Mucosa of descending colon (tissue), 3 donors: ENCODE measurements at regions not wholly inside any gene's neighbourhood (a gene's known extent, or its start where the extent isn't known, plus 50 kb on each side); places are given as distances from the start of the nearest gene placed in this dataset.

ENCODE experiments used
- ATAC-seq: fragments of 200-7000 bp; cut with Tn5 transposase; one replicate; pipeline ENCODE4 v1.9.1; 2020; ENCODE audit warnings: mild to moderate bottlenecking, moderate library complexity
- DNase-seq, 3 donors: peaks; one replicate each; pipeline ENCODE4 v3.0.0-alpha.2; 2020
- H3K36me3 ChIP-seq: fragments of 200-600 bp; one replicate; pipeline ENCODE4 v1.8.0; 2021; ENCODE audit warnings: low read depth, mild to moderate bottlenecking
- H3K4me1 ChIP-seq: fragments of 200-600 bp; one replicate; pipeline ENCODE4 v1.8.0; 2021; ENCODE audit warnings: low read depth, mild to moderate bottlenecking
- H3K4me3 ChIP-seq: fragments of 200-600 bp; one replicate; pipeline ENCODE4 v1.8.0; 2021; ENCODE audit warnings: mild to moderate bottlenecking
- H3K9me3 ChIP-seq: fragments of 200-600 bp; one replicate; pipeline ENCODE4 v1.8.0; 2021; ENCODE audit warnings: mild to moderate bottlenecking
- intact Hi-C, 2 donors: fragments of 100-400 bp; cut with DNase I in 1 of 2; cut with micrococcal nuclease in 1 of 2; formaldehyde crosslinking; loops; one replicate each; pipeline versions ENCODE4 v1.11.0 to v1.11.1; 2022; cut with DNase I, micrococcal nuclease
- TF ChIP-seq, protein P1 (sequence below): fragments of 200-600 bp; IDR thresholded peaks from one replicate; pipeline ENCODE4 v1.8.0; 2022; ENCODE audit warnings: antibody characterized with exemption, mild to moderate bottlenecking
- donor health status: DM: no; HTN: no; CAD: no; lungs with moderate emphysema.
- donor health status: DM: no; HTN: no; CAD: no.
- donor health status: DM: no; HTN: yes; CAD: no.

DNA sequence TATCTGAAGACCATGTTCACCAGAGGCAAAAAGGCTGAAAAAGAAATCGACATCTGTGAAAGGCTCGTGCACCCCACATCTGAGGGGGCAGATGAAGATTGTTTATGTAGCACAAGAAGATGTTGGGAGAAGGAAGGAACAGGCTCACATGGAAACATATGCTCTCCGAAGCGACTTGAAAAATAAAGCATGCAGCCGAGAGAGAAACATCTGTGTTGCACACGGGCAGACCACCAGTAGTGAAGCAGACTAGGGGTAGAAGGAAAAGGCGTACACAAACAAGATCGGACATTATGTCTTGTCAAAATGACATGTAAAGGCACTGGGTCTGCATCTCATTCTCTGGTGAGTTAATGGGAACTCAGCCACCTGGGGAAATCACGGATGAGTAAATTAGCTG is 356.5 kb downstream of the ZIC4 start:
- intact Hi-C loops: no loop called here
- Histone ChIP-seq H3K4me1 (no peaks in the 10 kb centered on the region), H3K9me3 (peaks cover 2% of the 10 kb centered on the region), H3K36me3 (no peaks in the 10 kb centered on the region), H3K4me3 (no peak overlapping the region)
- TF ChIP-seq, protein P1, sequence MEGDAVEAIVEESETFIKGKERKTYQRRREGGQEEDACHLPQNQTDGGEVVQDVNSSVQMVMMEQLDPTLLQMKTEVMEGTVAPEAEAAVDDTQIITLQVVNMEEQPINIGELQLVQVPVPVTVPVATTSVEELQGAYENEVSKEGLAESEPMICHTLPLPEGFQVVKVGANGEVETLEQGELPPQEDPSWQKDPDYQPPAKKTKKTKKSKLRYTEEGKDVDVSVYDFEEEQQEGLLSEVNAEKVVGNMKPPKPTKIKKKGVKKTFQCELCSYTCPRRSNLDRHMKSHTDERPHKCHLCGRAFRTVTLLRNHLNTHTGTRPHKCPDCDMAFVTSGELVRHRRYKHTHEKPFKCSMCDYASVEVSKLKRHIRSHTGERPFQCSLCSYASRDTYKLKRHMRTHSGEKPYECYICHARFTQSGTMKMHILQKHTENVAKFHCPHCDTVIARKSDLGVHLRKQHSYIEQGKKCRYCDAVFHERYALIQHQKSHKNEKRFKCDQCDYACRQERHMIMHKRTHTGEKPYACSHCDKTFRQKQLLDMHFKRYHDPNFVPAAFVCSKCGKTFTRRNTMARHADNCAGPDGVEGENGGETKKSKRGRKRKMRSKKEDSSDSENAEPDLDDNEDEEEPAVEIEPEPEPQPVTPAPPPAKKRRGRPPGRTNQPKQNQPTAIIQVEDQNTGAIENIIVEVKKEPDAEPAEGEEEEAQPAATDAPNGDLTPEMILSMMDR: no peak
- DNase-seq (no peak), ATAC-seq (no peak)

GRCh38 chr3:147049305-147049704 is 357.0 kb downstream of the ZIC4 start:
- intact Hi-C loops: no loop called here
- ATAC-seq (no peak), DNase-seq (no peak)
- Histone ChIP-seq H3K4me3 (no peak overlapping the region), H3K4me1 (no peaks in the 10 kb centered on the region), H3K9me3 (no peaks in the 10 kb centered on the region), H3K36me3 (no peaks in the 10 kb centered on the region)
- TF ChIP-seq, protein P1: no peak

DNA sequence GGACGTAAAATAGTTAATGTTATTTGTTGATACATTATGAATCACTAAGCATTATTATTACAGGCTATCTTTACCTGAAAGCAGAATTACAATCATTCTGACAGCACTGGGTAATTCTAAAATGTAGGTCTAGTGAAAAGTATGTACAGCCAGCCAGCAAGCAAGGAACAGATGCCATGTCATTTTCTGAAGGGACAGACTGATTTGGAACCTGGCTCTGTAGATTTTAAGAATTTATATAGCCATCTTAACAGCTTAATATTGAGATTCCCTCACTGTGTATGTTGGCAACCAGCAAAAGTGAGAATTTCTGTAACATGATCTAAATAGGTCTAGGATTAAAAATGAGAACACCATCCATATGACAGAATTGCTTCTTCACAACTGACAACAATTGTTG is 359.4 kb downstream of the ZIC4 start:
- Histone ChIP-seq H3K9me3 (no peaks in the 10 kb centered on the region), H3K36me3 (no peaks in the 10 kb centered on the region), H3K4me1 (no peaks in the 10 kb centered on the region), H3K4me3 (no peak overlapping the region)
- no peak for DNase-seq
- TF ChIP-seq, protein P1: no peak
- no peak for ATAC-seq
- intact Hi-C loops: no loop called here

GRCh38 chr3:147038481-147038880 is 367.9 kb downstream of the ZIC4 start:
- peaks cover 5% of the 10 kb centered on the region for H3K9me3 ChIP-seq
- intact Hi-C loops: no loop called here
- no peaks in the 10 kb centered on the region for H3K36me3 ChIP-seq
- ATAC-seq (no peak), DNase-seq (no peak)
- H3K4me1 ChIP-seq: no peaks in the 10 kb centered on the region
- no peak overlapping the region for H3K4me3 ChIP-seq
- TF ChIP-seq, protein P1: no peak

DNA sequence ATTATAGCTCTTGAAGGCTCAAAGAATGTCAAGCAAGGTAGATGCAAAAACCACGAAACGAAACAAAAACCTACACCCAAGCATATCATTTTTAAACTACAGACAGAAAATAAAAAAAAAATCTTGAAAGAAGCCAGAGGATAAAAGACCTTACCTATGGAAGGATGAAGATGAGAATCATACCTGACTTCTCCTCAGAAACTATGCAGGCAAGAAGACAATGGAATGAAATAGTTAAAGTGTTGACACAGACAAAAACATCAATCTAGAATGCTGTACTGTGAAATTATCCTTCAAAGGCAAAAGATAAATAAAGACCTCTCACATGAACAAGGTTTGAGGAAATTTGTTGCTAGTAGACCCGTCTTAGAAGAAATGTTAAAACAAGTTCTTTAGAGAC is 372.0 kb downstream of the ZIC4 start:
- ATAC-seq (no peak), DNase-seq (no peak)
- Histone ChIP-seq H3K4me3 (no peak overlapping the region), H3K9me3 (peaks cover 5% of the 10 kb centered on the region), H3K4me1 (no peaks in the 10 kb centered on the region), H3K36me3 (no peaks in the 10 kb centered on the region)
- TF ChIP-seq, protein P1: no peak
- intact Hi-C loops: no loop called here

DNA sequence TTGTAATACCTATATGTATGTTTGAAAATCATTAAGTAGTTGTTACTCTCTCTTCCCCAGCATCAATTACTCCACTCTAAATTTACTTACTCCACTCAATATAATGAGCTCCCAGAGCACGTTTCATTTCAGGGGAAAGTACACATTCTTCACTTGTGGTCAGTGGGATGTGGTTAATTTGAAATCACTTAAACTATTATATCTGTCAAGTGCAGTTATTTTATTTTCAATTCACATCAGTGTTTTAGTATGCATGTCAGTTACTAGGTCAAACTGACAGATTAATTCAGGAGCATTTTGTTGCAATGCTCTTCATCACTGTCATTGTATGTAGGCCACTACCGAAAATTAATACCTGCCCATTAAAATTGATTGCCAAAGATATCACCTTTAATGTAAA is 376.1 kb downstream of the ZIC4 start:
- Histone ChIP-seq H3K9me3 (peaks cover 2% of the 10 kb centered on the region), H3K4me3 (no peak overlapping the region), H3K36me3 (no peaks in the 10 kb centered on the region), H3K4me1 (no peaks in the 10 kb centered on the region)
- TF ChIP-seq, protein P1: no peak
- DNase-seq (no peak), ATAC-seq (no peak)
- intact Hi-C loops: no loop called here
